T follicular helper cell (primary cell): ENCODE measurements at regions not wholly inside any gene's neighbourhood (a gene's known extent, or its start where the extent isn't known, plus 50 kb on each side); places are given as distances from the start of the nearest gene placed in this dataset.
"Not testable (repeated sequence)": the region's sequence is repeated elsewhere in the genome, so short reads cannot be mapped to it uniquely, and the experiment has no call there.

Experiments
- DNase-seq: peaks from one replicate; pipeline ENCODE4 v3.0.0-alpha.2; 2020; ENCODE audit warnings: low read depth

DNA sequence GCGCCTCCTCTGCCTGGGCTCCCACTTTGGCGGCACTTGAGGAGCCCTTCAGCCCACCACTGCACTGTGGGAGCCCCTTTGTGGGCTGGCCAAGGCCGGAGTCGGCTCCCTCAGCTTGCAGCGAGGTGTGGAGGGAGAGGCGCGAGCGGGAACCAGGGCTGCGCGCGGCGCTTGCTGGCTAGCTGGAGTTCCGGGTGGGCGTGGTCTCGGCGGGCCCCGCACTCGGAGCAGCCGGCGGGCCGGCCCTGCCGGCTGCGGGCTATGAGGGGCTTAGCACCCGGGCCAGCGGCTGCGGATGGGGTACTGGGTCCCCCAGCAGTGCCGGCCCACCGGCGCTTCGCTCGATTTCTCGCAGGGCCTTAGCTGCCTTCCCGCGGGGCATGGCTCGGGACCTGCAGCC is 344.5 kb downstream of the NYAP2 start:
- not testable (repeated sequence) for DNase-seq

GRCh38 chr2:225742487-225742886 is 343.0 kb downstream of the NYAP2 start:
- DNase-seq: no peak

DNA sequence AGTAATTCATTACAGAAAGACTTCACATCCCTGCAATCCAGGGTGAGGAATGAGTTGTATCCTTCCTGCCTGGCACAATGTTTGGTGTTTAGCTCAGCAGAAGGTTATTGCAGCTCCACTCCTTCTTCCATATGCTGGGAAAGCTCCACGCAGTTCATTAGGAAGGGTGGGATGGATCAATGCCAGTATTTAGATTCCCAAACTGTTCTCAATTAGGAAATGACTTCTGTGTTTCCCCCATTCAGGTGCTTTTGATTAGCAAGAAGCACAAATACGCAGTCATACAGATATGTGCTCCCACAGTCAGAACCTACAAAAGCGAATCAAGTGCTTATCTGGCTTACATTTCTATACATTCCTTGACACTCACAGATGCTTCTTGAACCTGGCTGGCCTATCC is 340.6 kb downstream of the NYAP2 start:
- DNase-seq: no peak

GRCh38 chr2:225739328-225739727 is 339.8 kb downstream of the NYAP2 start:
- DNase-seq: no peak

DNA sequence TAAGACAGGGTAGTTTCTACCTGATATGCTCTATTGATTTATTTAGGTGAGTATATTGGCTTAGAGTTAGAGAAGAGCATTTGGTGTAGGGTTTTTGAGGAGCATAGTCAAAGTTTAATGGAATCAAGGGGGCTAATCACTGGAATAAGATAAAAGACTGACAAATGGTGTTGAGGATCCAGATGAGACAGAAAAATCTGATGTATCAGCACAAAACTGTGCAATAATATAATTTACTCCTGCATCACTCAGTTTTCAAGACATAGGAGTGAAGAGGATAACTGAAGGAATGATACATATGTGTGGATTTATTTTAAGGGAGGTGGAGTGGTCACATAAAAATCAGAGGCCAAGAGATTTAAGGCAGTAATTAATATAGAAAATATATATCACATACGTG is 339.2 kb downstream of the NYAP2 start:
- DNase-seq: no peak

DNA sequence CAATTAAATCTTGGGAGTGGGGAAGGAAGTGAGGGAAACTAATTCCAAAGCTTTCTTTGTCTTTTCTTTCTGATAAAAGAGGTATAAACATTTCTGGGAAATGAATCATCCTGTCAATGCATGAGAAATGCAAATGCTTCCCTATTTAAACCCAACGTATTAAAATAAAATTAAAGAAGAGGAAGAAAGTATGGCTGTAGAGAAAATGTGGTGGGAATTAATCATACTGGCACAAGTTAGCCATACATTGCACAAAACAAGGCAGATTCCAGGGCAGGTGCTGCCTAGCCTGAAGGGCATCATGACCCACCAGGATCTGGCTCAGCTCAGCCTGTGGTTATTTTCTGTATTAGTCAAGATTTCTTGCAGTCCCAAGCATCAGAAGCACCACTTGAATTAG is 338.0 kb downstream of the NYAP2 start:
- DNase-seq: no peak

DNA sequence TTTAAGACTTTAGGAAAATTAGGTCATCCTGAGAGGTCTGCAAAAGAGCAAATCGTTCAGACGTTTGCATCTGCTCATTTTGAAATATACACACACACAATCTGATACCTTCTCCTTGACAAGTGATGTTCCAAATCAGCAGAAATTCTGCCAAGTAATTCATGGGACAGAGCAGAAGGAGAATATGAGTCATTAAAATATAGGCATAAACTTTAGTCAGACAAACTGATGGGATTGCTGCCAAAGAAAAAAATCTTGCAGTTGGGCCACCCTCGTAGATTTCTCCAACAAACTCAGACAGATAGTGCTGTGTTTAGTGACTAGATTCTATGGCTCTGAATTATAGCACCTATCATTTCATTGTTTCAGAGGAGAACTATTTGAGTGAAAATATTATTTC is 336.3 kb downstream of the NYAP2 start:
- no peak for DNase-seq

GRCh38 chr2:225725726-225726125 is 326.2 kb downstream of the NYAP2 start:
- no peak for DNase-seq
